K562 (cell line): ENCODE measurements at regions not wholly inside any gene's neighbourhood (a gene's known extent, or its start where the extent isn't known, plus 50 kb on each side); places are given as distances from the start of the nearest gene placed in this dataset.

Experiments used
- ATAC-seq: fragments of 200-7000 bp; cut with Tn5 transposase; 3 replicates; pipeline ENCODE4 v1.9.1; 2020; ENCODE audit warnings: moderate library complexity
- BruUV-seq: library from RNA; stranded (reverse); fragments of 400-500 nt; replicated peaks from 2 replicates; lab custom pipeline; 2021; lab: Mats Ljungman, UMichigan
- CTCF ChIA-PET: fragments of 300-600 bp; formaldehyde crosslinking; extraction: SDS; loops from one replicate; lab custom pipeline; 2021; ENCODE audit warnings: low intra/inter-chr PET ratio; lab: Yijun Ruan, JAX
- POLR2A ChIA-PET: fragments of 300-600, 350-650 bp; sonication (Branson Sonifier 250); formaldehyde crosslinking; extraction: SDS; loops from one replicate; lab custom pipeline; 2021; ENCODE audit warnings: antibody characterized with exemption, inconsistent platforms; lab: Yijun Ruan, JAX
- DNase-seq, 4 experiments: peaks; one replicate each; pipeline versions ENCODE4 v3.0.0 to v3.0.0-alpha.2; 2011 to 2018; ENCODE audit warnings: low spot score in 3 of 4, mixed read lengths in 3 of 4; ENCODE audit errors: extremely low read depth in 1 of 4
- FAIRE-seq: peaks from 2 replicates; lab custom pipeline; 2011; peaks lifted over from hg19 to GRCh38; lab: Jason Lieb, UNC
- H2AFZ ChIP-seq: 2 replicates; pipeline ENCODE4 v1.6.0; 2011; ENCODE audit warnings: low read depth, low read length, control low read depth, inconsistent platforms
- H3K27ac ChIP-seq: fragments of 200-600 bp; 3 replicates; pipeline ENCODE4 v1.8.0; 2011; ENCODE audit warnings: low read depth, mild to moderate bottlenecking, control low read depth, inconsistent platforms, low read length, moderate library complexity, mixed read lengths; ENCODE audit errors: extremely low read depth
- H3K27me3 ChIP-seq, 2 experiments: fragments of 300-600 bp in 1 of 2; 2 replicates in 1 of 2; 3 replicates in 1 of 2; pipeline versions ENCODE4 v1.6.0 to v1.8.0; 2011; ENCODE audit warnings: inconsistent platforms in 2 of 2, low read length in 2 of 2, mild to moderate bottlenecking in 1 of 2, mixed read lengths in 1 of 2, moderate library complexity in 1 of 2; ENCODE audit not compliant: control insufficient read depth in 2 of 2, insufficient read depth in 2 of 2
- H3K36me3 ChIP-seq: fragments of 300-600 bp; 3 replicates; pipeline ENCODE4 v1.8.0; 2011; ENCODE audit warnings: mild to moderate bottlenecking, low read length, inconsistent platforms; ENCODE audit not compliant: control insufficient read depth, insufficient read depth
- H3K4me1 ChIP-seq, 2 experiments: fragments of 200-600 bp in 1 of 2; replicated peaks in 1 of 2; 2 replicates in 1 of 2; 3 replicates in 1 of 2; pipeline versions ENCODE4 v1.5.1 to v1.8.0; 2011; ENCODE audit warnings: inconsistent platforms in 2 of 2, low read length in 2 of 2, mild to moderate bottlenecking in 1 of 2, mixed read lengths in 1 of 2, moderate library complexity in 1 of 2; ENCODE audit not compliant: control insufficient read depth in 2 of 2, insufficient read depth in 2 of 2
- H3K4me2 ChIP-seq: 2 replicates; pipeline ENCODE4 v1.6.1; 2011; ENCODE audit warnings: low read length, control low read depth, inconsistent platforms, mixed read lengths; ENCODE audit not compliant: insufficient read depth
- H3K4me3 ChIP-seq: fragments of 200-600 bp; sonication (generic), shearing (Covaris generic); 2 replicates; pipeline ENCODE4 v1.5.1; 2016; ENCODE audit warnings: control low read depth, inconsistent platforms
- H3K79me2 ChIP-seq: fragments of 200-600 bp; 3 replicates; pipeline ENCODE4 v1.8.0; 2011; ENCODE audit warnings: low read length, inconsistent platforms; ENCODE audit not compliant: control insufficient read depth, insufficient read depth
- H3K9ac ChIP-seq, 2 experiments: 2 replicates each; pipeline versions ENCODE4 v1.6.0 to v1.6.1; 2011; ENCODE audit warnings: low read depth in 2 of 2, low read length in 2 of 2, control low read depth in 1 of 2, inconsistent platforms in 1 of 2, mild to moderate bottlenecking in 1 of 2, mixed read lengths in 1 of 2; ENCODE audit not compliant: insufficient read depth in 1 of 2
- H3K9me1 ChIP-seq: one replicate; pipeline ENCODE4 v1.6.0; 2011; ENCODE audit warnings: inconsistent platforms, mild to moderate bottlenecking, low read length, moderate library complexity; ENCODE audit not compliant: control insufficient read depth, insufficient read depth
- H3K9me3 ChIP-seq: replicated peaks from 2 replicates; pipeline ENCODE4 v1.5.1; 2011; ENCODE audit warnings: low read depth, low read length, inconsistent platforms; ENCODE audit not compliant: control insufficient read depth, insufficient read depth
- H4K20me1 ChIP-seq: replicated peaks from 2 replicates; pipeline ENCODE4 v1.6.1; 2011; ENCODE audit warnings: low read length, inconsistent platforms, mixed read lengths; ENCODE audit not compliant: control insufficient read depth, insufficient read depth
- FOSL1 ChIP-seq: fragments of 200-800 bp; sonication (Bioruptor generic); conservative IDR thresholded peaks from 2 replicates; pipeline ENCODE4 v1.6.1; 2016; ENCODE audit warnings: missing genetic modification characterization, missing compliant biosample characterization
- LEF1 ChIP-seq: fragments of 450-650 bp; IDR thresholded peaks from 2 replicates; pipeline ENCODE4 v1.6.1; 2016; ENCODE audit warnings: mild to moderate bottlenecking
- MNT ChIP-seq, 2 experiments: fragments of 450-650 bp; conservative IDR thresholded peaks; 2 replicates each; pipeline ENCODE4 v1.6.1; 2017; ENCODE audit warnings: mild to moderate bottlenecking in 2 of 2, moderate library complexity in 2 of 2
- MYC ChIP-seq, 2 experiments: fragments of 250-450 bp in 1 of 2; sonication (Bioruptor Pico) in 1 of 2; IDR thresholded peaks; 2 replicates each; pipeline versions ENCODE4 v1.5.1 to v1.6.1; 2012 to 2021; ENCODE audit warnings: low read depth in 2 of 2, borderline replicate concordance in 1 of 2, improper control_type of control experiment in 1 of 2, low read length in 1 of 2, mild to moderate bottlenecking in 1 of 2, moderate library complexity in 1 of 2
- NFE2L1 ChIP-seq: fragments of 450-650 bp; IDR thresholded peaks from 2 replicates; pipeline ENCODE4 v1.6.1; 2016; ENCODE audit warnings: missing genetic modification characterization, low read depth, mild to moderate bottlenecking, missing compliant biosample characterization, moderate library complexity, borderline replicate concordance
- RCOR1 ChIP-seq, 2 experiments: IDR thresholded peaks; 2 replicates each; pipeline ENCODE4 v1.6.1; 2012; ENCODE audit warnings: low read depth in 2 of 2, low read length in 2 of 2, borderline replicate concordance in 1 of 2, improper control_type of control experiment in 1 of 2
- SAP30 ChIP-seq: fragments of 200-600 bp; sonication (generic); IDR thresholded peaks from 2 replicates; pipeline ENCODE4 v1.6.1; 2012; ENCODE audit warnings: borderline replicate concordance, low read depth, mild to moderate bottlenecking, moderate library complexity, low read length, control low read depth, inconsistent platforms; ENCODE audit not compliant: insufficient read depth, poor library complexity, severe bottlenecking
- SNAPC5 ChIP-seq: fragments of 250-450 bp; sonication (Bioruptor Pico); IDR thresholded peaks from 2 replicates; pipeline ENCODE4 v1.8.0; 2021; ENCODE audit warnings: moderate library complexity, mild to moderate bottlenecking, inconsistent platforms
- ZKSCAN1 ChIP-seq: fragments of 150-350 bp; IDR thresholded peaks from 2 replicates; pipeline ENCODE4 v1.6.1; 2016; ENCODE audit warnings: low read depth, low read length
- ZNF124 ChIP-seq: sonication (generic); formaldehyde crosslinking; IDR thresholded peaks from 2 replicates; pipeline ENCODE4 v1.8.1; 2022; ENCODE audit warnings: missing genetic modification reagents
- WGBS: fragments of 100-300 bp; shearing (Covaris generic); methylation state at CpG from one replicate; pipeline ENCODE4 v1.1.6; 2016; ENCODE audit warnings: low coverage, mixed read lengths; ENCODE audit not compliant: insufficient coverage; ENCODE audit errors: missing lambda C conversion rate; 5-methylcytosine and 5-hydroxymethylcytosine counted together
- in situ Hi-C: fragments of 300-500 bp; cut with MboI; formaldehyde crosslinking; loops from 4 replicates; pipeline ENCODE4 v1.15.0; 2018; ENCODE audit warnings: inconsistent platforms, mixed read lengths
- intact Hi-C: fragments of 100-400 bp; cut with micrococcal nuclease; formaldehyde crosslinking; loops from 2 replicates; pipeline ENCODE4 v1.14.2; 2022
- TF ChIP-seq, protein P1 (sequence below): fragments of 450-650 bp; IDR thresholded peaks from 2 replicates; pipeline ENCODE4 v1.6.1; 2018; ENCODE audit not compliant: partially characterized antibody

- 0% methylated on average over 3 of the region's 3 CpGs for WGBS
- H3K27ac ChIP-seq, result no peak overlapping the region
- no peaks in the 10 kb centered on the region for H3K27me3 ChIP-seq
- in situ Hi-C loops, result no loop called here
- DNase-seq, result no peak
- TF ChIP-seq MNT (conservative IDR thresholded peaks at IDR 0.05) (no peak), MYC (IDR thresholded peaks at IDR 0.05; ENCODE audit: low read depth, low read length) (no peak), MYC (CRISPR knock-in tag; IDR thresholded peaks at IDR 0.05; ENCODE audit: borderline replicate concordance, low read depth) (no peak), SAP30 (no peak), LEF1 (no peak), FOSL1 (tag) (no peak), ZKSCAN1 (no peak), ZNF124 (CRISPR knock-in tag) (no peak), RCOR1 (IDR thresholded peaks at IDR 0.05; ENCODE audit: borderline replicate concordance in 1 of 2, low read depth in 2 of 2, low read length in 2 of 2) (no peak), SNAPC5 (CRISPR knock-in tag) (no peak), NFE2L1 (tag) (no peak)
- TF ChIP-seq, protein P1, sequence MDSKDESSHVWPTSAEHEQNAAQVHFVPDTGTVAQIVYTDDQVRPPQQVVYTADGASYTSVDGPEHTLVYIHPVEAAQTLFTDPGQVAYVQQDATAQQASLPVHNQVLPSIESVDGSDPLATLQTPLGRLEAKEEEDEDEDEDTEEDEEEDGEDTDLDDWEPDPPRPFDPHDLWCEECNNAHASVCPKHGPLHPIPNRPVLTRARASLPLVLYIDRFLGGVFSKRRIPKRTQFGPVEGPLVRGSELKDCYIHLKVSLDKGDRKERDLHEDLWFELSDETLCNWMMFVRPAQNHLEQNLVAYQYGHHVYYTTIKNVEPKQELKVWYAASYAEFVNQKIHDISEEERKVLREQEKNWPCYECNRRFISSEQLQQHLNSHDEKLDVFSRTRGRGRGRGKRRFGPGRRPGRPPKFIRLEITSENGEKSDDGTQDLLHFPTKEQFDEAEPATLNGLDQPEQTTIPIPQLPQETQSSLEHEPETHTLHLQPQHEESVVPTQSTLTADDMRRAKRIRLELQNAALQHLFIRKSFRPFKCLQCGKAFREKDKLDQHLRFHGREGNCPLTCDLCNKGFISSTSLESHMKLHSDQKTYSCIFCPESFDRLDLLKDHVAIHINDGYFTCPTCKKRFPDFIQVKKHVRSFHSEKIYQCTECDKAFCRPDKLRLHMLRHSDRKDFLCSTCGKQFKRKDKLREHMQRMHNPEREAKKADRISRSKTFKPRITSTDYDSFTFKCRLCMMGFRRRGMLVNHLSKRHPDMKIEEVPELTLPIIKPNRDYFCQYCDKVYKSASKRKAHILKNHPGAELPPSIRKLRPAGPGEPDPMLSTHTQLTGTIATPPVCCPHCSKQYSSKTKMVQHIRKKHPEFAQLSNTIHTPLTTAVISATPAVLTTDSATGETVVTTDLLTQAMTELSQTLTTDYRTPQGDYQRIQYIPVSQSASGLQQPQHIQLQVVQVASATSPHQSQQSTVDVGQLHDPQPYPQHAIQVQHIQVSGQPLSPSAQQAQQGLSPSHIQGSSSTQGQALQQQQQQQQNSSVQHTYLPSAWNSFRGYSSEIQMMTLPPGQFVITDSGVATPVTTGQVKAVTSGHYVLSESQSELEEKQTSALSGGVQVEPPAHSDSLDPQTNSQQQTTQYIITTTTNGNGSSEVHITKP, result no peak
- no peak for ATAC-seq
- intact Hi-C loops, result no loop called here
- no peak overlapping the region for H2AFZ ChIP-seq
- H3K9me3 ChIP-seq, result no peaks in the 10 kb centered on the region
- no peak overlapping the region for H3K4me2 ChIP-seq
- no TSS peak for BruUV-seq
- no peaks in the 10 kb centered on the region for H3K9me1 ChIP-seq
- no peaks in the 10 kb centered on the region for H3K4me1 ChIP-seq
- no peaks in the 10 kb centered on the region for H3K36me3 ChIP-seq
- no peak for FAIRE-seq
- POLR2A ChIA-PET, result no interaction called here
- H3K4me3 ChIP-seq, result no peak overlapping the region
- no peak overlapping the region for H3K9ac ChIP-seq
- no peaks in the 10 kb centered on the region for H3K79me2 ChIP-seq
- CTCF ChIA-PET, result no interaction called here
- H4K20me1 ChIP-seq, result no peaks in the 10 kb centered on the region
Observed at GRCh38 chr16:77539421-77540034, 104.7 kb upstream of the ADAMTS18 start.
